Liver (tissue), 3 donors: ENCODE measurements at regions not wholly inside any gene's neighbourhood (a gene's known extent, or its start where the extent isn't known, plus 50 kb on each side); places are given as distances from the start of the nearest gene placed in this dataset.

Source experiments
- EGR1 ChIP-seq, 2 donors: IDR thresholded peaks; 2 replicates each; pipeline ENCODE4 v1.6.1; 2016 to 2018; ENCODE audit warnings: antibody characterized with exemption in 2 of 2, low read depth in 2 of 2
- RAD21 ChIP-seq, 2 donors: IDR thresholded peaks; 2 replicates each; pipeline ENCODE4 v1.6.1; 2016; ENCODE audit warnings: antibody characterized with exemption in 2 of 2, mild to moderate bottlenecking in 2 of 2
- SP1 ChIP-seq: IDR thresholded peaks from 2 replicates; pipeline ENCODE4 v1.6.1; 2018; ENCODE audit warnings: antibody characterized with exemption, mild to moderate bottlenecking
- TF ChIP-seq, protein P1 (sequence below): fragments of 150-350 bp; IDR thresholded peaks from 2 replicates; pipeline ENCODE4 v1.5.1; 2017; ENCODE audit warnings: improper control_type of control experiment, low read depth, low read length; ENCODE audit not compliant: missing input control
- TF ChIP-seq, protein P2 (sequence below): IDR thresholded peaks from 2 replicates; pipeline ENCODE4 v1.6.1; 2016; ENCODE audit warnings: antibody characterized with exemption, mild to moderate bottlenecking
- donor health status: healthy.
- donor health status: healthy.

DNA sequence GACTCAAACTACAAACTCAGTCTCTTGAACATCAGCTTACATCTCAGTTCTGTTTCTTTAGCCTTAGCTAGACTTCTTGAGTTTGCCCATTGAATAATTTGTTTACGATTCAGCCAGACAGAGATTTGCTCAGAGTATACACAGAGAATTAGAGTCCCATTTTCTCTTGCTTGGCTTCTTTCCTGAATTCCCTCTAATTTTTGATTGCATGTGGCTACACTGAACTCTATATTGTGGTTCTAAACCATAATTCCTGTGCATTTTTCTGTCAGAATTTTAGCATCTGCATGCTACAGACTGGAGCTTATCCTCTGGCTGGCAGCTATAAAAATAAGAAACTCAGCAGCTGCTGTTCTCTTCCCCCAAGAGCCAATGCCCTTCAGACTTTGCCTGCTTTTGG, 354.9 kb downstream of the MDFIC start:
- TF ChIP-seq, protein P1, sequence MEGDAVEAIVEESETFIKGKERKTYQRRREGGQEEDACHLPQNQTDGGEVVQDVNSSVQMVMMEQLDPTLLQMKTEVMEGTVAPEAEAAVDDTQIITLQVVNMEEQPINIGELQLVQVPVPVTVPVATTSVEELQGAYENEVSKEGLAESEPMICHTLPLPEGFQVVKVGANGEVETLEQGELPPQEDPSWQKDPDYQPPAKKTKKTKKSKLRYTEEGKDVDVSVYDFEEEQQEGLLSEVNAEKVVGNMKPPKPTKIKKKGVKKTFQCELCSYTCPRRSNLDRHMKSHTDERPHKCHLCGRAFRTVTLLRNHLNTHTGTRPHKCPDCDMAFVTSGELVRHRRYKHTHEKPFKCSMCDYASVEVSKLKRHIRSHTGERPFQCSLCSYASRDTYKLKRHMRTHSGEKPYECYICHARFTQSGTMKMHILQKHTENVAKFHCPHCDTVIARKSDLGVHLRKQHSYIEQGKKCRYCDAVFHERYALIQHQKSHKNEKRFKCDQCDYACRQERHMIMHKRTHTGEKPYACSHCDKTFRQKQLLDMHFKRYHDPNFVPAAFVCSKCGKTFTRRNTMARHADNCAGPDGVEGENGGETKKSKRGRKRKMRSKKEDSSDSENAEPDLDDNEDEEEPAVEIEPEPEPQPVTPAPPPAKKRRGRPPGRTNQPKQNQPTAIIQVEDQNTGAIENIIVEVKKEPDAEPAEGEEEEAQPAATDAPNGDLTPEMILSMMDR: no peak
- TF ChIP-seq EGR1 (IDR thresholded peaks at IDR 0.05; ENCODE audit: low read depth in 2 of 2) (no peak), SP1 (no peak), RAD21 (IDR thresholded peaks at IDR 0.05) (no peak)
- TF ChIP-seq, protein P2, sequence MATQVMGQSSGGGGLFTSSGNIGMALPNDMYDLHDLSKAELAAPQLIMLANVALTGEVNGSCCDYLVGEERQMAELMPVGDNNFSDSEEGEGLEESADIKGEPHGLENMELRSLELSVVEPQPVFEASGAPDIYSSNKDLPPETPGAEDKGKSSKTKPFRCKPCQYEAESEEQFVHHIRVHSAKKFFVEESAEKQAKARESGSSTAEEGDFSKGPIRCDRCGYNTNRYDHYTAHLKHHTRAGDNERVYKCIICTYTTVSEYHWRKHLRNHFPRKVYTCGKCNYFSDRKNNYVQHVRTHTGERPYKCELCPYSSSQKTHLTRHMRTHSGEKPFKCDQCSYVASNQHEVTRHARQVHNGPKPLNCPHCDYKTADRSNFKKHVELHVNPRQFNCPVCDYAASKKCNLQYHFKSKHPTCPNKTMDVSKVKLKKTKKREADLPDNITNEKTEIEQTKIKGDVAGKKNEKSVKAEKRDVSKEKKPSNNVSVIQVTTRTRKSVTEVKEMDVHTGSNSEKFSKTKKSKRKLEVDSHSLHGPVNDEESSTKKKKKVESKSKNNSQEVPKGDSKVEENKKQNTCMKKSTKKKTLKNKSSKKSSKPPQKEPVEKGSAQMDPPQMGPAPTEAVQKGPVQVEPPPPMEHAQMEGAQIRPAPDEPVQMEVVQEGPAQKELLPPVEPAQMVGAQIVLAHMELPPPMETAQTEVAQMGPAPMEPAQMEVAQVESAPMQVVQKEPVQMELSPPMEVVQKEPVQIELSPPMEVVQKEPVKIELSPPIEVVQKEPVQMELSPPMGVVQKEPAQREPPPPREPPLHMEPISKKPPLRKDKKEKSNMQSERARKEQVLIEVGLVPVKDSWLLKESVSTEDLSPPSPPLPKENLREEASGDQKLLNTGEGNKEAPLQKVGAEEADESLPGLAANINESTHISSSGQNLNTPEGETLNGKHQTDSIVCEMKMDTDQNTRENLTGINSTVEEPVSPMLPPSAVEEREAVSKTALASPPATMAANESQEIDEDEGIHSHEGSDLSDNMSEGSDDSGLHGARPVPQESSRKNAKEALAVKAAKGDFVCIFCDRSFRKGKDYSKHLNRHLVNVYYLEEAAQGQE: no peak
